ENCODE measurements at regions not wholly inside any gene's neighbourhood (a gene's known extent, or its start where the extent isn't known, plus 50 kb on each side); places are given as distances from the start of the nearest gene placed in this dataset.
A peak's percentile ranks its signal among the peaks of the same experiment; 100 is the strongest.

GRCh38 chr5:145198525-145199260 lies 636.4 kb downstream of the PRELID2 start:
- no peaks in the 10 kb centered on the region for H3K9me3 ChIP-seq (ENCODE audit: control insufficient read depth, low read length)
- no peaks in the 10 kb centered on the region for H3K4me1 ChIP-seq (ENCODE audit: control insufficient read depth, insufficient read depth, low read length)
- no peaks in the 10 kb centered on the region for H3K27me3 ChIP-seq (replicated peaks; ENCODE audit: control insufficient read depth, insufficient read depth, low read length)
- DNase-seq (ENCODE audit: low read depth) = peak; percentile 51
- H3K4me3 ChIP-seq (ENCODE audit: low read length) = no peak overlapping the region
- no peaks in the 10 kb centered on the region for H3K36me3 ChIP-seq (ENCODE audit: control insufficient read depth, insufficient read depth, low read length, severe bottlenecking)
- no peak overlapping the region for H3K9ac ChIP-seq (ENCODE audit: low read length)

DNA sequence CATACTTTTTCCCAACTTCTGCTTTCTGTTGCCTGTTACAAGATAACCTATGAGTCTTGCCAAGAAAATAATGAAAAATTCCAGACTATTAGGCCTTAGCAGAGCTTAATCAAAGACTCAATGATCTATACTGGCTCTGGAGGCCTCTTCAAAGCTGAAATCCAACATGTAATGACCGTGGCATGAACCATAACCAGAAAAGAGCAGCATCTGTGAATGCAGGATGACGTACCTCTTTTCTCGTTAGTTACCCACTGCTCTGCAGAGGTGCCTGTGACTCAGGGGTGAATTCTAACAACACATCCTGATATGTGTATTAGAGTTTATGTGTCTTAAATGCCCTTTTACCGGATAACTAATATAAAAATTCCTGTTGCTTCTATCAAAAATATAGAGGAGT lies 645.4 kb downstream of the PRELID2 start:
- Histone ChIP-seq H3K27me3 (replicated peaks; ENCODE audit: control insufficient read depth, insufficient read depth, low read length) (no peaks in the 10 kb centered on the region), H3K9me3 (ENCODE audit: control insufficient read depth, low read length) (no peaks in the 10 kb centered on the region), H3K9ac (ENCODE audit: low read length) (no peak overlapping the region), H3K4me1 (ENCODE audit: control insufficient read depth, insufficient read depth, low read length) (no peaks in the 10 kb centered on the region), H3K4me3 (ENCODE audit: low read length) (no peak overlapping the region), H3K36me3 (ENCODE audit: control insufficient read depth, insufficient read depth, low read length, severe bottlenecking) (no peaks in the 10 kb centered on the region)
- DNase-seq (ENCODE audit: low read depth) = no peak

DNA sequence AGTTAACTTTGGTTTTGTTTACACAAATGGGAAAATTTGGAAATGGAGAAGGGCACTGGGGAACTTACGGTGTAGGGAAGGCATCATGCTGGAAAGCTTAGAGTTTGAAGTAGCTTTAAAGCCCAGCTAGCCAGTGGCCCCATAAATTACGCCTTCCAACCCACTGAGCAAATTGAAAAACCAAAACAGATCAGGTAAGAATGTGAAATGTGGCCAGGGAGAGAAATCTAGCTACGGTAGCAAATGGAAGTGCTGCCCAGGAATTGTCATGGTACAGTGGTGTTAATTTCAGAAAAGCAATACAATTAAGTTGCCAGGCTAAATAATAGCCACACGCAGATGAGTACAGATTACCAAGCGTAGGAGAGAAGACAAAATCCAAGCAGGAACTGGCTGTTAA lies 654.8 kb downstream of the PRELID2 start:
- Histone ChIP-seq H3K4me1 (ENCODE audit: control insufficient read depth, insufficient read depth, low read length) (no peaks in the 10 kb centered on the region), H3K9ac (ENCODE audit: low read length) (no peak overlapping the region), H3K9me3 (ENCODE audit: control insufficient read depth, low read length) (no peaks in the 10 kb centered on the region), H3K4me3 (ENCODE audit: low read length) (no peak overlapping the region), H3K27me3 (replicated peaks; ENCODE audit: control insufficient read depth, insufficient read depth, low read length) (no peaks in the 10 kb centered on the region), H3K36me3 (ENCODE audit: control insufficient read depth, insufficient read depth, low read length, severe bottlenecking) (no peaks in the 10 kb centered on the region)
- no peak for DNase-seq (ENCODE audit: low read depth)

DNA sequence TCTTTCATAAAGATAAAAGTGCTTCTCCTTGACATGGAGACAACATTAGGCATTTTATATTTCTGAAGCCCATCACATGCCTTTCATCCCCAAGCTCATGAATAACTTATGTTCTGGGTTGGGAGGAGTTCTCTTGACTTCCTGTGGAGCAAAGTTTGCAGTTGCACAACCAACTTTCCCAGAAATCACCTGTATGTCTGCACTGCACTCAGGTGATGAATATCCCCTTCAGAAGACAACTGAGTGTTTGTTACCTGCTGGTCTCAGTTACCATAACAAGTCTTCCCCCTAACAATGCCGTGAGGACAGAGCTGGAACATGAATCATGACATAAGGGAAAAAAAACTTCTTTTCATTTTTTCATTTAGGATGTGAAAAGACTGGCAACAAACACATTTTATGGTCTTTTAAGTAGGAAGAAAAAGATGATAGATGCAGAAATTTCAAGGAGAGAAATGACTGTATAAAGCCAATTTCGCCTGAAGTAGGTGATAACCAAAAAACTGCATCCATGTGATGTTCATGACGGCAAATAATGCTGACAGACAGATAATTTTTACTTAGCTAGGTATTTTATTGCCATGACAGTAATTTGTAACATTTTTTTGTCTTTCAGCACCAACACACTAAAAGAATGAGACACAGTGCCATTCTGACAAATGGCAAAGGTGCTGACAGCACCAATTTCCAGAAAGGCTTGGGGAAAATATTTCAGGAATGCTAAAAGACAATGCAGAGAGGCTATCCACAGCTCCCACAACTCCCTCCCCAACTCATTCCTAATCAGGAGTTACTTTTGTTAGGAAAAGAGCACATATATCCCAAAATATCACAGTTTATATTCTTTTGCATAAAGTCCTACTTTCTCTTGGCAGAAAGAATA lies 656.3 kb downstream of the PRELID2 start:
- Histone ChIP-seq H3K27me3 (replicated peaks; ENCODE audit: control insufficient read depth, insufficient read depth, low read length) (no peaks in the 10 kb centered on the region), H3K9me3 (ENCODE audit: control insufficient read depth, low read length) (no peaks in the 10 kb centered on the region), H3K36me3 (ENCODE audit: control insufficient read depth, insufficient read depth, low read length, severe bottlenecking) (no peaks in the 10 kb centered on the region), H3K4me1 (ENCODE audit: control insufficient read depth, insufficient read depth, low read length) (no peaks in the 10 kb centered on the region), H3K4me3 (ENCODE audit: low read length) (no peak overlapping the region), H3K9ac (ENCODE audit: low read length) (no peak overlapping the region)
- no peak for DNase-seq (ENCODE audit: low read depth)

DNA sequence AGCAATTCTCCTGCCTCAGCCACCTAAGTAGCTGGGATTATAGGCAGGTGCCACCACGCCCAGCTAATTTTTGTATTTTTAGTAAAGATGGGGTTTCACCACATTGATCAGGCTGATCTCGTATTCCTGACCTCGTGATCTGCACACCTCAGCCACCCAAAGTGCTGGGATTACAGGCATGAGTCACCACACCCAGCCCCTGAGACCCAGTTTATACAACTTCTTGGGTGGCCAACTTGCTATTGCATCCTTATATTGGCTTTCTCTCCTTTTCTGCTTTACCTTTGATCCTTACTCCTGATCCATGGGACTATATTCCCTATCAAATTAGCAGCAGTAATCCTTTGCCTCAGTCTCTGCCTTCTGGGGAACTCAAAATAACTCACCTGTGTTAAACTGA lies 659.1 kb downstream of the PRELID2 start:
- Histone ChIP-seq H3K9ac (ENCODE audit: low read length) (no peak overlapping the region), H3K4me3 (ENCODE audit: low read length) (no peak overlapping the region), H3K36me3 (ENCODE audit: control insufficient read depth, insufficient read depth, low read length, severe bottlenecking) (no peaks in the 10 kb centered on the region), H3K9me3 (ENCODE audit: control insufficient read depth, low read length) (no peaks in the 10 kb centered on the region), H3K4me1 (ENCODE audit: control insufficient read depth, insufficient read depth, low read length) (no peaks in the 10 kb centered on the region), H3K27me3 (replicated peaks; ENCODE audit: control insufficient read depth, insufficient read depth, low read length) (no peaks in the 10 kb centered on the region)
- DNase-seq (ENCODE audit: low read depth) = no peak

DNA sequence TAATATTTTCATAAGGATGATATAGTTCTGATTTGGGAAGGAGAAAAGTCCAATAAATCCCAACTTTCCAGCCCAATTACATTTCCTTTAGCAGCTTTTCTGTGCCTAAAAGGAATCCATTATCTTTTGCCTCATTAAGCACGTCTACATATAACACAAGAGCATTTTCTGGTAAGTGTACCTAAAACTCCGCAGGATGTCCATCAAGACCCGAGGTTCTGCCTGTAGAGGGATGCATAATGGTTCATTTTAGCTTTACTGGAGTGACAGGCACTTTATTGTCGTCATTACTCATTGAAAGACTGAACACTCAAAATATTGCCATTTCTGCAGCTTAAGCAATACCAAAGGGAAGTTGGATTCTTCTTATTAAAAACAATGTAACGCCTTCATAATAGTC lies 669.0 kb downstream of the PRELID2 start:
- no peak for DNase-seq (ENCODE audit: low read depth)
- Histone ChIP-seq H3K27me3 (replicated peaks; ENCODE audit: control insufficient read depth, insufficient read depth, low read length) (no peaks in the 10 kb centered on the region), H3K9me3 (ENCODE audit: control insufficient read depth, low read length) (no peaks in the 10 kb centered on the region), H3K36me3 (ENCODE audit: control insufficient read depth, insufficient read depth, low read length, severe bottlenecking) (no peaks in the 10 kb centered on the region), H3K4me3 (ENCODE audit: low read length) (no peak overlapping the region), H3K9ac (ENCODE audit: low read length) (no peak overlapping the region), H3K4me1 (ENCODE audit: control insufficient read depth, insufficient read depth, low read length) (no peaks in the 10 kb centered on the region)

- no peaks in the 10 kb centered on the region for H3K9me3 ChIP-seq (ENCODE audit: control insufficient read depth, low read length)
- no peak for DNase-seq (ENCODE audit: low read depth)
- H3K27me3 ChIP-seq (replicated peaks; ENCODE audit: control insufficient read depth, insufficient read depth, low read length) = no peaks in the 10 kb centered on the region
- no peak overlapping the region for H3K9ac ChIP-seq (ENCODE audit: low read length)
- H3K36me3 ChIP-seq (ENCODE audit: control insufficient read depth, insufficient read depth, low read length, severe bottlenecking) = no peaks in the 10 kb centered on the region
- H3K4me3 ChIP-seq (ENCODE audit: low read length) = no peak overlapping the region
- H3K4me1 ChIP-seq (ENCODE audit: control insufficient read depth, insufficient read depth, low read length) = no peaks in the 10 kb centered on the region
Observed at GRCh38 chr5:145163876-145164275, 671.3 kb downstream of the PRELID2 start.

GRCh38 chr5:145162626-145163025 lies 672.5 kb downstream of the PRELID2 start:
- Histone ChIP-seq H3K4me3 (ENCODE audit: low read length) (no peak overlapping the region), H3K9ac (ENCODE audit: low read length) (no peak overlapping the region), H3K4me1 (ENCODE audit: control insufficient read depth, insufficient read depth, low read length) (no peaks in the 10 kb centered on the region), H3K9me3 (ENCODE audit: control insufficient read depth, low read length) (no peaks in the 10 kb centered on the region), H3K36me3 (ENCODE audit: control insufficient read depth, insufficient read depth, low read length, severe bottlenecking) (no peaks in the 10 kb centered on the region), H3K27me3 (replicated peaks; ENCODE audit: control insufficient read depth, insufficient read depth, low read length) (no peaks in the 10 kb centered on the region)
- DNase-seq (ENCODE audit: low read depth) = no peak

DNA sequence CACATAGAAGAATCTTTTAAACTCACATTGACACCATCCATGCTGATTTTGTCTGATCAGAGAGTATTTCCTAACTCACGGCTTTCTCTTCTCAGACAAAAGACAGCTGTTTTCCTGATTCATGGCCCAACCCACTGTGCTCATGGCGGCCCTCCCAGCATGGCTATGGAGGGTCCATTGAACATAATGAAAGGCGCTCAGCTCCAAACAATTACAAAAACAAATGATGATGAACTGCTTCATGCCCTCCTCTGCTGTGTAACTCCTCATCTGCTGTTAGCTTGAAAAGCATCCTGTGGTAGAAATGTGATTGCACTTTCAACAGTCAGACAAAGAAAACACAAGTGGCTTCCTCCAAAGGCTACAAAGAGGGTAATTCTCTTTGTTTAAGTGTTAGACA lies 673.8 kb downstream of the PRELID2 start:
- Histone ChIP-seq H3K4me3 (ENCODE audit: low read length) (no peak overlapping the region), H3K27me3 (replicated peaks; ENCODE audit: control insufficient read depth, insufficient read depth, low read length) (no peaks in the 10 kb centered on the region), H3K36me3 (ENCODE audit: control insufficient read depth, insufficient read depth, low read length, severe bottlenecking) (no peaks in the 10 kb centered on the region), H3K4me1 (ENCODE audit: control insufficient read depth, insufficient read depth, low read length) (no peaks in the 10 kb centered on the region), H3K9me3 (ENCODE audit: control insufficient read depth, low read length) (no peaks in the 10 kb centered on the region), H3K9ac (ENCODE audit: low read length) (no peak overlapping the region)
- no peak for DNase-seq (ENCODE audit: low read depth)

- no peak for DNase-seq (ENCODE audit: low read depth)
- H3K9ac ChIP-seq (ENCODE audit: low read length) = no peak overlapping the region
- H3K9me3 ChIP-seq (ENCODE audit: control insufficient read depth, low read length) = no peaks in the 10 kb centered on the region
- no peaks in the 10 kb centered on the region for H3K36me3 ChIP-seq (ENCODE audit: control insufficient read depth, insufficient read depth, low read length, severe bottlenecking)
- no peaks in the 10 kb centered on the region for H3K27me3 ChIP-seq (replicated peaks; ENCODE audit: control insufficient read depth, insufficient read depth, low read length)
- H3K4me1 ChIP-seq (ENCODE audit: control insufficient read depth, insufficient read depth, low read length) = no peaks in the 10 kb centered on the region
- no peak overlapping the region for H3K4me3 ChIP-seq (ENCODE audit: low read length)
Observed at GRCh38 chr5:145160679-145161078, 674.5 kb downstream of the PRELID2 start.

DNA sequence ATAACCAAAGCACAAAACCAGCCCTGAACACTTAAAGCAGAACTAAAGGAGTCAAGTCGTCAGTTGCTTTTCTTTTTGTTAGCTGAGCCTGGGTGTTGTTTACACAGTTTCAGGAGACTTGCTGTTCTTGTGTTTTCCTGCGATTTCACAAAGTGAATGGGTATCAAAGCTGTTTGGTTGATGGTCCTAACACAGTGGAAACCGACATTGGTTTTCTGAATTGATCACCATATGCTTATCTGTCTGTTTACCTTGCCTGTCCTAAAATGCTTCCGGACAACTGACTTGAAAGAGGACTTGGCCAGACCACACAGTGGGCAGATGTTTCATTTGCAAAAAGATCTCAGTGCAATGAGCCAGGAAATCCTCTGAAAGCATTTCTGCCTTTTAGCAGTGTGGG lies 676.4 kb downstream of the PRELID2 start:
- Histone ChIP-seq H3K27me3 (replicated peaks; ENCODE audit: control insufficient read depth, insufficient read depth, low read length) (no peaks in the 10 kb centered on the region), H3K9ac (ENCODE audit: low read length) (no peak overlapping the region), H3K4me1 (ENCODE audit: control insufficient read depth, insufficient read depth, low read length) (no peaks in the 10 kb centered on the region), H3K9me3 (ENCODE audit: control insufficient read depth, low read length) (no peaks in the 10 kb centered on the region), H3K36me3 (ENCODE audit: control insufficient read depth, insufficient read depth, low read length, severe bottlenecking) (no peaks in the 10 kb centered on the region), H3K4me3 (ENCODE audit: low read length) (no peak overlapping the region)
- DNase-seq (ENCODE audit: low read depth) = no peak
